ENCODE measurements at regions not wholly inside any gene's neighbourhood (a gene's known extent, or its start where the extent isn't known, plus 50 kb on each side); places are given as distances from the start of the nearest gene placed in this dataset.

DNA sequence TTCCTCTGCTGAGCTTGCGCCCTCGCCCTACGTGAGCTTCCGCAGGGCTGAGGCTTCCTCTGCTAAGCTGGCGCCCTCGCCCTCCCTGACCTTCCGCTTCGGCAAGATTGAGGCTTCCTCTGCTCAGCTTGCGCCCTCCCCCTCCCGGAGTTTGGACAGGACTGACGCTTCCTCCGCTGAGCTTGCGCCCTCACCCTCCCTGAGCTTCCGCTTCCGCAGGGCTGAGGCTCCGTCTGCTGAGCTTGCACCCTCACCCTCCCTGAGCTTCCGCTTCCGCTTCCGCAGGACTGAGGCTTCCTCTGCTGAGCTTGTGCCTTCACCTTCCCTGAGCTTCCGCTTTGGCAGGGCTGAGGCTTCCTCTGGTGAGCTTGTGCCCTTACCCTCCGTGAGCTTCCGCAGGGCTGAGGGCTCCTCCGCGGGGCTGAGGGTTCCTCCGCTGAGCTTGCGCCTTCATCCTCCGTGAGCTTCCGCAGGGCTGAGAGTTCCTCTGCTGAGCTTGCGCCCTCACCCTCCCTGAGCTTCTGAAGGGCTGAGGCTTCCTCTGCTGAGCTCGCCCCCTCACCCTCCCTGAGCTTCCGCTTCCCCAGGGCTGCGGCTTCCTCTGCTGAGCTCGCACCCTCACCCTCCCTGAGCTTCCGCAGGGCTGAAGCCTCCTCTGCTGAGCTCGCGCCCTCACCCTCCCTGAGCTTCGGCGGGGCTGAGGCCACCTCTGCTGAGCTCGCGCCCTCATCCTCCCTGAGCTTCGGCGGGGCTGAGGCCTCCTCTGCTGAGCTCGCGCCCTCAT, 753.6 kb upstream of the TPTE start:
- TF ChIP-seq, protein P1, sequence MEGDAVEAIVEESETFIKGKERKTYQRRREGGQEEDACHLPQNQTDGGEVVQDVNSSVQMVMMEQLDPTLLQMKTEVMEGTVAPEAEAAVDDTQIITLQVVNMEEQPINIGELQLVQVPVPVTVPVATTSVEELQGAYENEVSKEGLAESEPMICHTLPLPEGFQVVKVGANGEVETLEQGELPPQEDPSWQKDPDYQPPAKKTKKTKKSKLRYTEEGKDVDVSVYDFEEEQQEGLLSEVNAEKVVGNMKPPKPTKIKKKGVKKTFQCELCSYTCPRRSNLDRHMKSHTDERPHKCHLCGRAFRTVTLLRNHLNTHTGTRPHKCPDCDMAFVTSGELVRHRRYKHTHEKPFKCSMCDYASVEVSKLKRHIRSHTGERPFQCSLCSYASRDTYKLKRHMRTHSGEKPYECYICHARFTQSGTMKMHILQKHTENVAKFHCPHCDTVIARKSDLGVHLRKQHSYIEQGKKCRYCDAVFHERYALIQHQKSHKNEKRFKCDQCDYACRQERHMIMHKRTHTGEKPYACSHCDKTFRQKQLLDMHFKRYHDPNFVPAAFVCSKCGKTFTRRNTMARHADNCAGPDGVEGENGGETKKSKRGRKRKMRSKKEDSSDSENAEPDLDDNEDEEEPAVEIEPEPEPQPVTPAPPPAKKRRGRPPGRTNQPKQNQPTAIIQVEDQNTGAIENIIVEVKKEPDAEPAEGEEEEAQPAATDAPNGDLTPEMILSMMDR (IDR thresholded peaks at IDR 0.05), result no peak
- no peak for TF ChIP-seq POLR2A (IDR thresholded peaks at IDR 0.05)

All from Peyer's patch (tissue), 4 donors.